PFSK-1 (cell line): ENCODE measurements at regions not wholly inside any gene's neighbourhood (a gene's known extent, or its start where the extent isn't known, plus 50 kb on each side); places are given as distances from the start of the nearest gene placed in this dataset.

ENCODE experiments used
- FOXP2 ChIP-seq: optimal IDR thresholded peaks from 2 replicates; pipeline ENCODE3; 2011; ENCODE audit warnings: borderline replicate concordance, control low read depth, inconsistent platforms; ENCODE audit not compliant: insufficient read depth; ENCODE audit errors: extremely low read length, extremely low read depth
- POLR2AphosphoS5 ChIP-seq: IDR thresholded peaks from 2 replicates; pipeline ENCODE4 v1.6.1; 2012; ENCODE audit warnings: low read depth, mild to moderate bottlenecking, control low read depth, low read length, moderate library complexity
- REST ChIP-seq, 2 experiments: IDR thresholded peaks; 2 replicates each; pipeline versions ENCODE4 v1.6.1 to v1.8.0; 2011 to 2012; ENCODE audit warnings: low read depth in 2 of 2, low read length in 2 of 2, control low read depth in 1 of 2, inconsistent platforms in 1 of 2, mild to moderate bottlenecking in 1 of 2, moderate library complexity in 1 of 2; ENCODE audit not compliant: insufficient read depth in 1 of 2

GRCh38 chr9:108185613-108186012, 670.2 kb downstream of the ACTL7B start:
- TF ChIP-seq REST (IDR thresholded peaks at IDR 0.05; ENCODE audit: insufficient read depth in 1 of 2, low read depth in 2 of 2, low read length in 2 of 2) (no peak), POLR2AphosphoS5 (no peak), FOXP2 (no peak)
